GM10248 (cell line): ENCODE measurements at regions not wholly inside any gene's neighbourhood (a gene's known extent, or its start where the extent isn't known, plus 50 kb on each side); places are given as distances from the start of the nearest gene placed in this dataset.
"Not testable (repeated sequence)": the region's sequence is repeated elsewhere in the genome, so short reads cannot be mapped to it uniquely, and the experiment has no call there.

Experiments
- CTCF ChIA-PET: fragments of 300-600 bp; sonication (Branson Sonifier 250); formaldehyde crosslinking; extraction: SDS; loops from one replicate; lab custom pipeline; 2021; ENCODE audit warnings: antibody characterized with exemption; lab: Yijun Ruan, JAX
- POLR2A ChIA-PET: fragments of 350-650 bp; sonication (Branson Sonifier 250); formaldehyde crosslinking; extraction: SDS; loops from one replicate; lab custom pipeline; 2020; ENCODE audit warnings: antibody characterized with exemption; lab: Yijun Ruan, JAX
- DNase-seq: peaks from one replicate; pipeline ENCODE4 v3.0.0; 2012; ENCODE audit errors: extremely low spot score
- CTCF ChIP-seq: IDR thresholded peaks from 2 replicates; pipeline ENCODE4 v1.5.1; 2012; ENCODE audit warnings: mild to moderate bottlenecking, low read depth; ENCODE audit errors: extremely low read depth, missing control alignments, control extremely low read depth

DNA sequence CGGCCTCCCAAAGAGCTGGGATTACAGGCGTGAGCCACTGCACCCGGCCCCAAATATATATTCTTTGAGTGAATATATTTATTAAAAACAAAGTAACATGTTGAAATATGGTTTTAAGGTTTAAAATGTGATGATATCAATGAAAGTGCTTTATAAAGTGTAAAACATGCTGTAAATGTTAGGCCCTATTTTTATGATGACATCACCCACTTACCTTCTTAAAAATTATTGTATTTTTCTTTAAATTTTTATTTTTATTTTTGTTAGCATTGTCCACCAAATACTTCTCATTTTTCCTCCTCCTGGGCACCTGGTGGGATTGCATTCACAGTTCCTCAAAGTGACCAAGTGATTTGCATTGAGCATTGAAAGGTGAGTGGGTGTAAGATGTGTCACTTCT, 152.6 kb upstream of the TBX3 start:
- TF ChIP-seq CTCF, result no peak
- ChIA-PET CTCF (interaction anchor here (1.2 kb wide), 1 partner anchor 20 kb away, joined by 3 read pairs; no protein-coding TSS in a partner anchor), POLR2A (no interaction called here)
- DNase-seq, result no peak

DNA sequence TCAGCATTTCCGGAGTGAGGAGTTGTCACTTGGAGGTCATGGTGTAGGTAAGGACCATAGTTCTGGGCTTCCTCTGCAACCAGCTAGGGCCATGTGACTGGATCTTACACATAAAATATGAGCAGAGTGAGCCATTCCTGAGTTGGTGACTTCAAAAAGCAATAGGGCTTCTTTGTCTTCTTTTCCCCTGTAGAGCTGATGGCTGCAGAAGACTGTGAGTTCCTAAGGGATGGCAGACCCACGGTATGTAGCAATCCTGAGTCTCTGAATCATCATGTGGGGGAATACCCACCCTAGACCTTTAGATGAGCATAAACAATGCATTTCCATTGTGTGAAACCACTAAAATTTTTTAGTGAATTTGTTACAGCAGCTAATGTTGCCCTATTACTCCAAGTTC, 151.1 kb upstream of the TBX3 start:
- CTCF ChIA-PET, result no interaction called here
- TF ChIP-seq CTCF, result no peak
- no peak for DNase-seq

DNA sequence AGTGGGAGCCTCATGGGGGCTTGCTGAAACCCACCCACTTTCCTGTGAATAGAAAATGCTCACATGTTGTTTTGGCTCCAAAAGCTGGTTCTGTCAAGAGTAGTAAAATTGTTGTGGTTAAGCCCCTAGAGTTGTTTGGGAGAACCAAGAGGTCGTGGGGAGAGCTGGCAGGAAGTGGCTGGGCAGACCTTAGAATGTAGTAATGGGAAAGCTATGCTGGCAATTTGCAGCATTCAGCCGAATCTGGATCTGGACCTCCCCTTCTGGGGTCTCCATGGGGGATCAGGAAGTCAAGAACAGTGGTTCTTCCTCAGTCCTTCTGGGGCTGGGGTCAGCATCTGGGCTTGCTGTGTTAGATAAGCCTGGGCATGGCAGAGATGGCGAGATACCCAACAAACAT, 150.6 kb upstream of the TBX3 start:
- no peak for TF ChIP-seq CTCF
- CTCF ChIA-PET, result no interaction called here
- POLR2A ChIA-PET, result no interaction called here
- DNase-seq, result no peak

More for the DNA sequence above, 151.1 kb upstream of the TBX3 start:
- POLR2A ChIA-PET, result no interaction called here

DNA sequence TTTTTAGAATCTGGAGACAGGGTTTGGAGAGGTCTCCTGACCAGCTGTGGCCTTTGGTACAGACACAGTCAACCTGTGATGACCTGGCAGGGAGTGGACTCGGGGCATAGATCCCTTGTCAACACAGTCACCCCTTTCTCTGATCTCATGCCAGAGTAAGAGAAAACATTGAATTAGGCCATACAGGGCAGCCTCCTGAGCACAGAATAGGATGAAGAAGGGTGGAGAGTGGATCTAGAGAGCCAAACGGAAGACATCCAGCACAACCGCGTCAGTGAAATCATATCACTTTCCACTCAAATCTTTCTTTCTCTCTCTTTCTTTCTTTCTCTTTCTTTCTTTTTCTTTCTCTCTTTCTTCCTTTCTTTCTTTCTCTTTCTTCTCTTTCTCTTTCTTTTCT, 145.9 kb upstream of the TBX3 start:
- DNase-seq, result no peak
- POLR2A ChIA-PET, result no interaction called here
- no peak for TF ChIP-seq CTCF
- CTCF ChIA-PET, result no interaction called here

- POLR2A ChIA-PET, DNase-seq: not testable (repeated sequence)
- CTCF ChIA-PET, result interaction anchor here (1.1 kb wide), 1 partner anchor 11 kb away, joined by 3 read pairs; no protein-coding TSS in a partner anchor
Observed at GRCh38 chr12:114829244-114829643, 145.3 kb upstream of the TBX3 start.

GRCh38 chr12:114827461-114827860, 143.5 kb upstream of the TBX3 start:
- POLR2A ChIA-PET, result no interaction called here
- DNase-seq, result no peak
- TF ChIP-seq CTCF, result no peak
- CTCF ChIA-PET, result no interaction called here

GRCh38 chr12:114826244-114826643, 142.3 kb upstream of the TBX3 start:
- ChIA-PET CTCF (interaction anchor here (1.0 kb wide), 1 partner anchor 55 kb away, joined by 3 read pairs; no protein-coding TSS in a partner anchor), POLR2A (no interaction called here)
- TF ChIP-seq CTCF, result no peak
- DNase-seq, result no peak
